HG03045 (cell line): ENCODE measurements at regions not wholly inside any gene's neighbourhood (a gene's known extent, or its start where the extent isn't known, plus 50 kb on each side); places are given as distances from the start of the nearest gene placed in this dataset.
"Not testable (repeated sequence)": the region's sequence is repeated elsewhere in the genome, so short reads cannot be mapped to it uniquely, and the experiment has no call there.

Source experiments
- ATAC-seq: cut with Tn5 transposase; IDR thresholded peaks from one replicate; pipeline ENCODE4 v1.9.1; 2021; ENCODE audit warnings: mild to moderate bottlenecking, moderate library complexity; ENCODE audit not compliant: unreplicated experiment

GRCh38 chr9:107809871-107810460, 320.4 kb upstream of the KLF4 start:
- ATAC-seq, result no peak

- ATAC-seq, result no peak
Observed at GRCh38 chr9:107807183-107807582, 317.6 kb upstream of the KLF4 start.

- no peak for ATAC-seq
Observed at GRCh38 chr9:107805201-107805600, 315.6 kb upstream of the KLF4 start.

GRCh38 chr9:107794259-107794658, 304.7 kb upstream of the KLF4 start:
- no peak for ATAC-seq

GRCh38 chr9:107793541-107793940, 304.0 kb upstream of the KLF4 start:
- no peak for ATAC-seq

- no peak for ATAC-seq
Observed at GRCh38 chr9:107792596-107792995, 303.0 kb upstream of the KLF4 start.

GRCh38 chr9:107792006-107792405, 302.4 kb upstream of the KLF4 start:
- ATAC-seq, result no peak

GRCh38 chr9:107789001-107789700, 299.6 kb upstream of the KLF4 start:
- no peak for ATAC-seq

GRCh38 chr9:107786561-107786960, 297.0 kb upstream of the KLF4 start:
- no peak for ATAC-seq

GRCh38 chr9:107784235-107784958, 294.8 kb upstream of the KLF4 start:
- no peak for ATAC-seq

GRCh38 chr9:107782789-107783188, 293.2 kb upstream of the KLF4 start:
- no peak for ATAC-seq

GRCh38 chr9:107782381-107782780, 292.8 kb upstream of the KLF4 start:
- ATAC-seq, result no peak

GRCh38 chr9:107780960-107781359, 291.4 kb upstream of the KLF4 start:
- no peak for ATAC-seq

- no peak for ATAC-seq
Observed at GRCh38 chr9:107779731-107780130, 290.2 kb upstream of the KLF4 start.

- no peak for ATAC-seq
Observed at GRCh38 chr9:107778661-107779060, 289.1 kb upstream of the KLF4 start.

GRCh38 chr9:107774099-107774498, 284.5 kb upstream of the KLF4 start:
- not testable (repeated sequence) for ATAC-seq

- no peak for ATAC-seq
Observed at GRCh38 chr9:107772988-107773387, 283.4 kb upstream of the KLF4 start.

GRCh38 chr9:107770716-107771115, 281.1 kb upstream of the KLF4 start:
- no peak for ATAC-seq

GRCh38 chr9:107768224-107768623, 278.7 kb upstream of the KLF4 start:
- ATAC-seq, result no peak

GRCh38 chr9:107767711-107768110, 278.1 kb upstream of the KLF4 start:
- no peak for ATAC-seq

- not testable (repeated sequence) for ATAC-seq
Observed at GRCh38 chr9:107763469-107763868, 273.9 kb upstream of the KLF4 start.

GRCh38 chr9:107761307-107761706, 271.7 kb upstream of the KLF4 start:
- no peak for ATAC-seq
